HG03565 (cell line): ENCODE measurements at regions not wholly inside any gene's neighbourhood (a gene's known extent, or its start where the extent isn't known, plus 50 kb on each side); places are given as distances from the start of the nearest gene placed in this dataset.
A peak's percentile ranks its signal among the peaks of the same experiment; 100 is the strongest.
"Not testable (repeated sequence)": the region's sequence is repeated elsewhere in the genome, so short reads cannot be mapped to it uniquely, and the experiment has no call there.

ENCODE experiments used
- ATAC-seq: cut with Tn5 transposase; IDR thresholded peaks from one replicate; pipeline ENCODE4 v1.9.1; 2021; ENCODE audit warnings: mild to moderate bottlenecking, moderate library complexity; ENCODE audit not compliant: unreplicated experiment

GRCh38 chr18:52131845-52132244 lies 208.2 kb upstream of the DCC start:
- no peak for ATAC-seq

GRCh38 chr18:52136532-52136931 lies 203.5 kb upstream of the DCC start:
- ATAC-seq, result no peak

GRCh38 chr18:52140986-52141385 lies 199.0 kb upstream of the DCC start:
- ATAC-seq, result no peak

GRCh38 chr18:52150050-52150449 lies 189.9 kb upstream of the DCC start:
- ATAC-seq, result no peak

GRCh38 chr18:52152036-52152435 lies 188.0 kb upstream of the DCC start:
- ATAC-seq, result peak; percentile 59

GRCh38 chr18:52156166-52156565 lies 183.8 kb upstream of the DCC start:
- no peak for ATAC-seq

GRCh38 chr18:52160636-52161035 lies 179.4 kb upstream of the DCC start:
- no peak for ATAC-seq

- ATAC-seq, result no peak
Observed at GRCh38 chr18:52163478-52163877, 176.5 kb upstream of the DCC start.

GRCh38 chr18:52168131-52168530 lies 171.9 kb upstream of the DCC start:
- ATAC-seq, result not testable (repeated sequence)

GRCh38 chr18:52174220-52174619 lies 165.8 kb upstream of the DCC start:
- ATAC-seq, result no peak

GRCh38 chr18:52175406-52175805 lies 164.6 kb upstream of the DCC start:
- ATAC-seq, result no peak

GRCh38 chr18:52183107-52183506 lies 156.9 kb upstream of the DCC start:
- ATAC-seq, result no peak

GRCh38 chr18:52190195-52190594 lies 149.8 kb upstream of the DCC start:
- ATAC-seq, result no peak

GRCh38 chr18:52190631-52191030 lies 149.4 kb upstream of the DCC start:
- no peak for ATAC-seq

GRCh38 chr18:52200406-52200805 lies 139.6 kb upstream of the DCC start:
- ATAC-seq, result no peak

GRCh38 chr18:52200921-52201663 lies 138.9 kb upstream of the DCC start:
- no peak for ATAC-seq

- no peak for ATAC-seq
Observed at GRCh38 chr18:52208646-52209045, 131.4 kb upstream of the DCC start.

GRCh38 chr18:52216109-52216508 lies 123.9 kb upstream of the DCC start:
- ATAC-seq, result no peak

GRCh38 chr18:52216666-52217065 lies 123.3 kb upstream of the DCC start:
- ATAC-seq, result no peak

- no peak for ATAC-seq
Observed at GRCh38 chr18:52219102-52219501, 120.9 kb upstream of the DCC start.

- no peak for ATAC-seq
Observed at GRCh38 chr18:52220062-52220591, 119.9 kb upstream of the DCC start.

- no peak for ATAC-seq
Observed at GRCh38 chr18:52222211-52222610, 117.8 kb upstream of the DCC start.

- no peak for ATAC-seq
Observed at GRCh38 chr18:52227536-52227935, 112.5 kb upstream of the DCC start.
